Thyroid gland (tissue), 4 donors: ENCODE measurements at regions not wholly inside any gene's neighbourhood (a gene's known extent, or its start where the extent isn't known, plus 50 kb on each side); places are given as distances from the start of the nearest gene placed in this dataset.

Source experiments
- CTCF ChIP-seq, 6 experiments: fragments of 200-600 bp in 3 of 6; fragments of 450-650 bp in 3 of 6; sonication (generic) in 3 of 6; IDR thresholded peaks; one replicate each; pipeline ENCODE4 v1.5.1; 2016 to 2019; ENCODE audit warnings: antibody characterized with exemption in 6 of 6, mild to moderate bottlenecking in 2 of 6, inconsistent platforms in 1 of 6, moderate library complexity in 1 of 6
- POLR2A ChIP-seq, 2 donors: fragments of 450-650 bp; IDR thresholded peaks; one replicate each; pipeline ENCODE4 v1.6.1; 2017; ENCODE audit warnings: antibody characterized with exemption in 2 of 2, mild to moderate bottlenecking in 2 of 2, moderate library complexity in 1 of 2

- TF ChIP-seq CTCF (IDR thresholded peaks at IDR 0.05) (no peak), POLR2A (IDR thresholded peaks at IDR 0.05) (no peak)
Measured at GRCh38 chr3:182683858-182684257, 109.4 kb upstream of the ATP11B start.
